ENCODE measurements at regions not wholly inside any gene's neighbourhood (a gene's known extent, or its start where the extent isn't known, plus 50 kb on each side); places are given as distances from the start of the nearest gene placed in this dataset.

DNA sequence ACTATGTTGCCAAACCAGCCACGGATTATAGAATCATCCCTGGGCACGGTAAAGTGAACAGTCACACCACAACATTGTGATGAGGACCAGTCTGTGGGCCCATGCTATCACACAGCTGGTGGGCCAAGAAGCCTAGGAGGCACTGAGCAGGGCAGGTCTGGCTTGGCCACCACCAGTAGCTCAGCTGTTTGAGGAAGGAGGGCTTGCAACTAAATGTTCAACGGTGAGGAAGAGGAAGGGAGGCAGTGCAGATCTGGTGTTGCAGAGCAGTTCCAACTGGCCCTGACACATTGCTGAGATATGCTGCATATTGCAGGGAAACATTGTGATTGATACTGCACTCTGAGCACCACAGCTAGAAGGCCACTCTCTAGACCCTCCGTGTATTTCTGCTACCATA, 77.9 kb upstream of the ATG10 start:
- TF ChIP-seq, protein P1, sequence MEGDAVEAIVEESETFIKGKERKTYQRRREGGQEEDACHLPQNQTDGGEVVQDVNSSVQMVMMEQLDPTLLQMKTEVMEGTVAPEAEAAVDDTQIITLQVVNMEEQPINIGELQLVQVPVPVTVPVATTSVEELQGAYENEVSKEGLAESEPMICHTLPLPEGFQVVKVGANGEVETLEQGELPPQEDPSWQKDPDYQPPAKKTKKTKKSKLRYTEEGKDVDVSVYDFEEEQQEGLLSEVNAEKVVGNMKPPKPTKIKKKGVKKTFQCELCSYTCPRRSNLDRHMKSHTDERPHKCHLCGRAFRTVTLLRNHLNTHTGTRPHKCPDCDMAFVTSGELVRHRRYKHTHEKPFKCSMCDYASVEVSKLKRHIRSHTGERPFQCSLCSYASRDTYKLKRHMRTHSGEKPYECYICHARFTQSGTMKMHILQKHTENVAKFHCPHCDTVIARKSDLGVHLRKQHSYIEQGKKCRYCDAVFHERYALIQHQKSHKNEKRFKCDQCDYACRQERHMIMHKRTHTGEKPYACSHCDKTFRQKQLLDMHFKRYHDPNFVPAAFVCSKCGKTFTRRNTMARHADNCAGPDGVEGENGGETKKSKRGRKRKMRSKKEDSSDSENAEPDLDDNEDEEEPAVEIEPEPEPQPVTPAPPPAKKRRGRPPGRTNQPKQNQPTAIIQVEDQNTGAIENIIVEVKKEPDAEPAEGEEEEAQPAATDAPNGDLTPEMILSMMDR (IDR thresholded peaks at IDR 0.05; ENCODE audit: low read depth, low read length, missing input control) = no peak
- TF ChIP-seq YY1 (IDR thresholded peaks at IDR 0.05) (no peak), SP1 (IDR thresholded peaks at IDR 0.05) (no peak), TAF1 (conservative IDR thresholded peaks at IDR 0.05) (no peak), HNF4G (IDR thresholded peaks at IDR 0.05) (no peak)
